ENCODE measurements at regions not wholly inside any gene's neighbourhood (a gene's known extent, or its start where the extent isn't known, plus 50 kb on each side); places are given as distances from the start of the nearest gene placed in this dataset.

- TF ChIP-seq CTCF (IDR thresholded peaks at IDR 0.05) (no peak), POLR2A (IDR thresholded peaks at IDR 0.05) (no peak)
Observed at GRCh38 chr2:403682-404081, 115.8 kb upstream of the ALKAL2 start.

All from body of pancreas (tissue), 4 donors.